ENCODE measurements at regions not wholly inside any gene's neighbourhood (a gene's known extent, or its start where the extent isn't known, plus 50 kb on each side); places are given as distances from the start of the nearest gene placed in this dataset.

DNA sequence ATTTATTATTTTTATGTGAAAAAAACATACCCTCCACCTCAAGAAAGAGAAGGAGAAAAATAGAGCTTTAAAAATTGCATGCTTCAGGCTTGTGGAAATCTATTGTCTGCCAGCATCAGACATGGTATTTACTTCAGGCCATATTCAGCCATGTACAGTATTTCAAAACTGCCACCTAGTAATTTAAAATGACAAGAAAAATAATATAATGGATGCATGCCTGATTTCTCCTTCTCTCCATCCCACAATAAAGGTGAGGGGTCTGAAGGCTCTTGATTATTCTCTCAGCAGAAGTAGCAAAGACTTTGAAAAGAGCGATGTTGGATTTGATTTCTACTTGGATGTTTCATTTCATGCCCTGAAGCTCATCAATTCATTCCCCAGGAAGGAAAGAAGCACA is 250.7 kb downstream of the TBC1D4 start:
- no peak for FAIRE-seq

DNA sequence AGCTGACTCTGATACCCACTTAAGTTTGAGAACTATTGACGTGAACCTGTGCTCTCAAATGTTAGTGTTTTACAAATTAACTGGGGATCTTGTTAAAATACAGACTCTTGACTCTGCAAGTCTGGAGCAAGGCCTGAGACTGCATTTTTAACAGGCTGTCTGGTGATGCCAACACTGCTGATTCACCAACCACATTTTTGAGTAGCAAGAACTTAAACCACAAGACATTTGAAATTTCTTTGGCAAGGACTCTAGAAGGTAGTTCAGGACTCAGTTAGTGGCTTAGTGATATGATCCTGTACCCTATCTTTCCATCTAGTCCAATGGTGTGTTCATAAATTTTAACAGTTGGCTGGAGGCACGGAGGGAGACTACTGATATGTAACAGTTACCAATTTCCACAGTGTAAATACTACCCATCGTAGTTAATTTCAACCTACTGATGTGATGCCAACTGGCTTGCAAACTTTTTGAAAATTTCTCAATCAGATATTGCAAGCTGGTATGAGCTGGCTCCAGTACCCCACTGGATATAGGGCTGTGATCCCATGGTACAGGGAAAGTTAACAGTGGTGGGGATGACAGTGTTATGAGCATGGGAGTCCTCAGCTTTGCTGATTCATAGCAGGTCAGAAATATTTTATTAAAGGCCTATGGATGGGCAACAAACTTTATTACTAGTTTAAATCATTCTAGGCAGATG is 255.1 kb downstream of the TBC1D4 start:
- no peak for FAIRE-seq

DNA sequence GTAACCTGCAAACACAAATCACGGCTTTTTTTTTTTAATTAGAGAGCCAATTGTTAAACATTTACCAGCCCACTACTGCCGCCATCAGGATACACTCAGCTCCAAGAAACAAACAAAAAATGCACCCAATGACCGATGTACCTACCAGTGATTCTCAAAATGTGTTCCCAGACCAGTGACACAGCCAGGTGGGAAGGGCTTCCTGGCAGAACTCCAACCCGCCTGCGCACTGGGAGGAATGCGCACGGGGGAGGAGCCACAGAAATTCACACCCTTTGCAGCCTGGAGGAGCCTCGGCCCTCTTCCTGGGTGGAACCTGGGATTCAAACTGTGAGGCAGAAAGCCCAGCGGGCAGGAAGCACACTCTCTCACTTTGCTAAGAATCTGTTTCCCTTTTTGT is 255.9 kb downstream of the TBC1D4 start:
- FAIRE-seq = no peak

DNA sequence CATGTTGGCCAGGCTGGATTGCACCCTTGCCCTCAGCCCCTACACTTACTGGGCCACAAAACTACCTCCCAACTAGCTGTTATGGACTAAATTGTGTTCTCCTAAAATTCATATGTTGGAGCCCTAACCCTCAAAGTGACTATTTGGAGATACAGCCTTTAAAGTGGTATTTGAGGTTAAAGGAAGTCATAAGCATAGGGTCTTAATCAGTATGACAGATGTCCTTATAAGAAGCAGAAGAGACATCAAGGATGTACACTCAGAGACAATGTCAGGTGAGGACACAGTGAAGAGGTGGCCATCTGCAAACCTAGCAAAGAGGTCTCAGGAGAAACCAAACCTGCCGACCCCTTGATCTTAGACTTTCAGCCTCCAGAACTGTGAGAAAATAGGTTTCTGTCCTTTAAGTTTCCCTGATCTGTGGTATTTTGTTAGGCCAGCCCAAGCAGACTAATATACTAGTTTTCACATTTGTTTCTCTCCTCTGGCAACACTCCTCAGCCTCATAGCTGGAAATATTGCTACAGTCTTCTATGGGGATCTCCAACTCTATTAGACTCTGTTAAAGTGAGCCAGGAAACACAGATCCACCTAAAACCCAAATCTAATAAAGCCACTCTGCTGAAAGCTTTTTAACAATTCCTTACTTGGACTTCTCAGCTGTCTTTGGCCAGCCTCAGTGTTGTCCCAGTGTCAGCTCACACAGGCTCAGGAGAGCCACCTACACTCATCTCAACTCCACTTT is 256.5 kb downstream of the TBC1D4 start:
- FAIRE-seq = no peak

DNA sequence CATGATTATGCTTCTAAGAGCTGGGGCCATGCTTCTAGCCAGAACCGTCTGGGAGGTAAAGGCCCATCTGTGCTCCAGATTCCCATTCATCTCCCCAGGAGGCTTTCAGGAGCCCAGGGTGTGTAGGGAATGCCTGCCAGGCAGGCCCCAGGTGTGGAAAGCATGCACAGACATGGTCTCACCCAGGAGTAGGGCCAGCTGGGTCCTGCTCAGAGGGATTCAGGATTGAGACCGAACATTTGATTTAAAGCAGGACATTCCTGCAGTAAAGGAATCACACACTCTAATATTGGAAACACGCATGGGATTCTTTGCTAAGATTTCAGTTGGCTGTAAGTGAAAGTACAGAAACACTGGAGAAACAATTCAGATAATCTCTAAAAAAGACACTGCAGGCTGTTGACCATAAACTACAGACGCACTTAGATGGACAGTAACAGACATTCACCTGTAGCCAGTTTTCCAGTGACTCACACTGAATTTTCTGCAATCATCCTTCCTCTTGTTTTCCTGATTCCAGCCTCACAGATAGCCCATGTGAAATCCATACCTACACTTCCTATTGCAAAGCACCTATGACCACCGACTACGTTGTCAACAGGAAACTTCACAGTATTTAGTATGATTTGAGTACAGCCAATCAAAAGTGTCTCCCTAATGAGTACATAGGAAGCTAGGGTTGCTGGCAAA is 257.8 kb downstream of the TBC1D4 start:
- FAIRE-seq = no peak

DNA sequence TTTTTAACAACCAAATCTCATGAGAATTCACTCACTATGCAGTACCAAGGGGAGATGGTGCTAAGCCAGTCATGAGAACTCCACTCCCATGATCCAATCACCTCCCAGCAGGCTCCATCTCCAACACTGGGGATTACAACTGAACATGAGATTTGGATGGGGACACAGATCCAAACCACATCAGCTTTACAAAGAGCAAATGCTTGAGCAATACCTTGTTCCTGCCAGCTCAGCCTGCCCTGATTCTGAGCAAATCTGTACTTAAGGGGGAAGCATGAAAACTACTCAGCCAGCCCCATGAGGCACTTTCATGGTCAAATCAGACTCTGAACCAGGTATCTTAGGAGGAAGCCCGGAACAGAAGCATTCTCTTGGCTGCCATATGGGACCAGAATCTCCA is 259.9 kb downstream of the TBC1D4 start:
- FAIRE-seq = no peak

DNA sequence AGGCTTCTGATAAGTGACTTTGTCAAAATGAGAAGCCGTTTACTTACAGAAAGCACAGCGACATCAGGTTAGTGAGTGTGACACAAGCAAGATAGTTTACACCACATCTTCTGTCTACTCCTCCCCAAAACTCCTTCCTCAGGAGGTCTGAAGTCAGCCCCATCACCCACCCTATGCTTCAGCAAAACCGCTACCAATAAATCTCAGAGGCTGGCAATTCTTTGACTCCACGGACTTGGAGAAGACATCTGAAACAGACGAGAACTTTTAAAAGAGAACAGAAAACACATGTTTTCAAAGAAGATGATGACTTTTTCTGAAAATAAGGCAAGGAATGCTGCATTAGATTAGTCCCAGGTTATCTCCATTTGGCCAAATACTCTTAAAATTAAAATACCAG is 261.1 kb downstream of the TBC1D4 start:
- FAIRE-seq = no peak

DNA sequence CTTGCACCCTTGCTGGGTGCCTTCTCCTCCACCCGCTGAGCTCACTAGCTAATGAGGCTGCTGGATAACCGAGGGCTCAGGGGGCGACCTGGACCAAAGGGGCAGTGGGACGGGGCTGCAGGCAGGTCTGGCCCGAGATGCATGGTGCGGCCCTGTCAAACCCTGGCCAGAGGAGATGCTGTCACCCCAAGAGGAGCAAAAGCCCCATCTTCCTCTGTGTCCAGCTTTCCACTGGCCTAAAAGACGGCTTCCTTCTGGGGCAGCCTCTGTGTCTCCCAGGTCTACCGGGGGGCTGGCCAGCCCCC is 261.8 kb downstream of the TBC1D4 start:
- FAIRE-seq = no peak

DNA sequence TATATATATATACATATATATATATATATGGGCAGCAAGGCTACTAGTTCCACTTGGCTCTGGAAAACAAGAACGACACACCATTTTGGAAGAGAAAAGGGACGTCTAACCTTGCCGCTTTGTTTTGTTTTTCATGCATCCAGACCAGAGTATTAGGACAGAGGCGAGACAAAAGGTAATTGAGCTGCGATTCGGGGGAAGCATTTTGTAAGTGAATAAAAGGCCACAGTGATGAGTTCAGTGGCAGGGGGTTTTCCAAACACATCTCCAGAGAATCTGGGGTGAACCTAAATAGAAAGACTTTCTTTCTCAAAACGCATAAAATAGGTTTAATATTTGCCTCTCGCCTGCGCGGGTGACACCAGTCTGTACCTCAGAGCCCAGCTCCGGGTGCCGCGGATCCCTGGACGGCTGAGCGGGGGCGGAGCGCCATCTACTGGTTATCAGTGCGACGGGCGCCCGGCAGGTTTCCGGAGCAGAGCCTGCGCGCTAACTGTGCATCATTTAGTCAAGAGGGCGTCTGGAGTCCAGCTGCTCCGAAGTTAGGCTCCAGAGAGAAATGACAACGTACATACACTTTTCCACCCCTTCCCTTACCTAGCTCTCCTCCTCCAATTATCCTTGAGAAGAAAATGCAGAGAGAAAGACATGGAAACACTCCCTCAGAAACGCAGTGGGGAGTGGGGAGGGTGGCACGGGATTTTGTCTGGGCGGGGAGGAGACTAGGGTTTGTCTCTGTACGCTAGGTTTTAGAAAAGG is 262.3 kb downstream of the TBC1D4 start:
- no peak for FAIRE-seq

DNA sequence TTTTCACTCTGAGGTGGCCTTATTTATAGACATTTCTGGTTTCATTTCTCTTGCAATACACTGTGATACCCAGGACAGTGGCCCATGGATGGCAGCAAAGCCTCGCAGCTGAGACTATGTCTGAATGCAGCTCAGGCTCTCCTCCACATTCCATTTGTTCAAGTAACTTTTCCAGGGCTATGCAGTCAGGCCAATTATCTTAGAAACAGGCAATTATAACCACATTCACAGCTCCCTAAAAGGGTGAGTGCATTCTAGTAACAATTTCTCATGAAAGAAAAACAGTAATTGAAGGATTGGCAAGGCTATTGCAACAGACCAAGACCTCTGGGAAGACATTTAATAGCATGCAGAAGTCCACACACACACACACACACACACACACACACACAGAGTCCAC is 264.0 kb downstream of the TBC1D4 start:
- no peak for FAIRE-seq

DNA sequence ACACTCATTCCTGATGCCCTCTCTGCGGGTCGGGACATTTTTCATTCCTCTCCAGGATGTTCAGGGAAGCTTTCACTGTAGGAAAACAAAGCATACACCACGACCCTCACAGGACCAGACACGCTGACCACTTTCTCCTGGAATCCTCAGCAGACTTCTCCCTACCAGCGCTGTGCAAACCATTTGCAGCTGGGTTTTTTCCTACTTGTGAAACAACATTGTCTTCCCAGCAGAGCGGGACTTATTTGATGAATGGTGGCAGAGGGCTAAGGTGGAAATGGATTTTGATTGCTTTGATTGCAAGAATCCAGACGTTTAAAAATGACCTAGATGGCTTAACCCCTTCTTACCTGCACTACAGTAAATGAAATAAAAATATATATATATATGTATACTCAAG is 265.9 kb downstream of the TBC1D4 start:
- FAIRE-seq = no peak

DNA sequence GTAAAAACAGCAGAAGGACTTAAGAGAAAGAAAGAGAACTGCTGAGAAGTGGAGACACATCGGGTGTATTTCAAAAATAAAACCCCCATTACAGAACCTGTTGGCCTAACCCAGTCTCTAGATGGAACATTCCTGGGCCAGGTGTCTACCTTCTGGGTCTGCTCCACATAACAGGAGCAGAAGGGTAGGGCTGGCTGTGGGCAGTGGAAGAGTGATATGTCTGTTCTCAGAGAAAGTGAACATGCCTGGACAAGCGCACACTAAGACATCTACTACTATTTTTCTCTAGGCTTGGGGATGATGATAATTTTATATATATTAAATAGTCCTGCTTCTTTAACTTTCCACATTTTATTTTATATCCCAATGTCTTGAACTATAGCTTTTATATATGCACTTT is 267.1 kb downstream of the TBC1D4 start:
- no peak for FAIRE-seq

DNA sequence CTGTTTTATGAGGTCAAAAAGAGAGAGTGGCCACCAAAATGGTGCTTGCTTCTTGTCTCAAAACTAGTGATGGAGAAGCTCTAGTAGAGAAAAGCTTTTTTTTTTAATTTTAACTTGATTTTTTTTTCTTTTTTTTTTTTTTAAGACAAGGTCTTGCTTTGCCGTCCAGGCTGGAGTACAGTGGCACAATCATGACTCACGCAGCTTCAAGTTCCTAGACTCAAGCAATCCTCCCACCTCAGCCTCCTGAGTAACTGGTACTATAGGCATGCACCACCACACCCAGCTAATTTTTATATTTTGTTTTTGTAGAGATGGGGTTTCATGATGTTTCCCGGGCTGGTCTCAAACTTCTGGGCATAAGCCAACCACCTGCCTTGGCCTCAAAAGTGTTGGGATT is 279.0 kb downstream of the TBC1D4 start:
- no peak for FAIRE-seq

DNA sequence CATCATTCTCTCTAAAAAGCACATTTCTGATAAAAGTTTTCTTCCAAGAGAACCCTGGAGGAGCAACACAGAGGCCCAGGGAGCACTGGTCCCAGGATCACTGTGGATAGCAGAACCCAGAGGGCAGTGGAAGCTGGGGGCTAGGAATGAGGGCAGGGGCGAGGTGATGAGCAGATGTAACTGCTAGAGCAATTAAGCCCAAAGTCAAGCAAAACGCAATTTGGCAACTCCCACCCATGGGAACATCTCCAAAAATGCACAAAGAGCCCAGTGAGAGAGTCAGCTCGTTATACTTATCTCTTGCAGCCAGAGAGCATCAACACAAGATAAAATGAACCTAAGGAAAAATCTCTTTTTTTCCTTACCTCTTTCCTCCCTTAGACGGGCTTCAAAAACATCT is 284.2 kb downstream of the TBC1D4 start:
- no peak for FAIRE-seq

DNA sequence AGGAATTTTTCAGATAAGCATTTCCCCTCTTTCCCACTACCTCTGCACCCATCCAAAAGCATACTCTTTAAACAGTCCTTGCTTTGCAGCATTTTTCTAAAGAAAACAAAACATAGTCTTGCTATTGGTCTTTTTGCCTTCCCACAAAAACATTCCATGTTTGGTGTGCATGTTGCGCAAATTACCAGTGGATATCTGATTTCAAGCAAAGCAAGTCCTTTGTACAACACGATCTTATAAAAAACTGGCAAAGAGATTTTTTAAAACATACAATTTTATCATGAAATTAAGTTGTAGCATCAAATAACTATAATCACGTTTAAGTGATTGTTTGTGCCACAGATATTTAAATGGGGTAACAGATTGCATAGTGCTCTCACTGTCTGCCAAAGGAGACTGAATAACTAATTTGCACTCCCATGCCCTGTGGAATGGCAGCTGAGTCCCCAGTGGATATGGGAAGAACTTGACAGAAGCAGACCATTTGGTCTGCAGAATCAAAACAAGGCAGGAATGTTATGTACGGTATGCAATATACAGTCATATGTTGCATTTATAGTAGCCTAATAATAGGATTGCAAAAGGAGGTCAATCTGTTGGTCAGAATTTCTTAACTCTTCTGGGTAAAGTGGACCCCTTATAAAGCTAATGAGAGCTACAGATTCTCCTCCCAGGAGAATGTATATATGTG is 285.7 kb downstream of the TBC1D4 start:
- FAIRE-seq = no peak

DNA sequence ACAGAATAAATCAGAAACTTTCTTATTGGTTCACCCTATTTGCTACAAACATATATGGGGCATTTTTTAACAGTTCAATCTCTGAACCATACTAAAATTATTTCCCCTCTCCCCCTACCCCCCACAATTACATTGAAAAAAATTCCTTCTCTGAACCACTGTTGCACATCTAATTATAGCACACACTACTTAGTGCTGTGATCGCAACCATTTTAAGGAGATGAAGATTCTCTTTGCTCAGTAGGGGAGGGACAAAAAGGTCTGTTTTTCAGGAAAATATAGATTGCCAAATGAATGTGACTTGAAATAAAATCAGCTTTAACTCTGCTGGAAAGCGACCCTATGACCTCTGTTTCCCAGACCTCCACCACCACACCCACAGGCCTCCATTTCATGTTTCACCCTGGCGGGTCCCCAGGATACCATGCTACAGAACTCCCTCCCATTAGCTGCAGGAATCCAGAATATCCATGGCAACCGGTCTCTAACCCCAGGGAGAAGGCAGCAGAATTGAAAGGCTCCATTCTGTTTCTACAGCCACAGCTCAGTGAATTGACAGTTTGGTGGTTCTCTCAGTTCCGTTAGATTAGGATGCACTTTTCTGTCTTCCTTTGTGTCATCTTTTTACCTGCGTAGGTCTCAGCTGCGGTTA is 286.3 kb downstream of the TBC1D4 start:
- no peak for FAIRE-seq

DNA sequence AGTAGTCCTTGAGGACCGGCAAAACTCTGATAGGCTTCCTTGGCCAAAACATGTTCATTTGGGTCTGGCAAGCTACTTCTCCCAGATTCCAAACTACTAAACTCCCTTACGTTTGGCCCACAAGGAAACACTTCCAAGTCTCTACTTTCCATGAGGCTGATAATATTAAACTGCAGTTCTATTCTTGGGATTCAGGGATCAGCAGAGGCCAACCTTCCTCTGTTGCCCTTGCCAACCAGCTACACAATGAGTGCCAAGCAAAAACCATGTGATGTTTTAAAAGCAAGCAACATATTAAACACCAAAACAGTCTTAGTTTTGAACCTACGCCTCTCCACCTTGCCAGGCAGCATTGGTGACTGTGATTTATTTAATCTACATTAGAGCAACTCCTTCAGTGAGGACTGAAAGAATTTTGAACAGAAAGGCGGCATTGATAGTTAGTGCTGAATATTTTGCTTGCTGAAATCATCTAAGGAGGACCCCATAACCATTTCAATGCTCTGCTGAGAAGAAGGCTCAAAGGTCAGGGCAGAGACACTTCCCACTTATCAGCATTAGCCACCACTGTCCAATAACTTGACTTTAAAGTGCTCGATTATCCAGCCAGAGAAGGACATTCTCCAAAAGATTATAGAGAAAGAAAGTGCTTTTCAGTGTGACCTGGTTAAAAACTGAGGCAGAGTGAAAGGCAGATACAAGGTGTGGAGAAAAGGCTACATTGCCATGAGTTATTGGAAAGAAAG is 287.1 kb downstream of the TBC1D4 start:
- FAIRE-seq = no peak

DNA sequence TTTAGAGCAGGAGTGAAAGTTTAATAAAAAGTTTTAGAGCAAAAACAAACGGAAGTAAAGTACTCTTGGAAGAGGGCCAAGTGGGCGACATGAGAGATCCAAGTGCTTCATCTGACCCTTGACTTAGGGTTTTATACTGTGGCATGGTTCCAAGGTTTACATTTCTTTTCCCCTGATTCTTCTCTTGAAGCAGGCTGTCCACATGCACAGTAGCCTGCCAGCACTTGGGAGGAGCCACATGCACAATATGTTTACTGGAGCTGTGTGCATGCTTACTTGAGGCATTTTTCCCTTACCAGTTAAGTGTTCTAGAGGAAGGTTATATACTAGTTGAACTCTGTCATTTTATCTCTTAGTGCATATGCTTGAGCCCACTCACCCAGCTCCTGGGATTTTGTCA is 295.6 kb downstream of the TBC1D4 start:
- FAIRE-seq = no peak

DNA sequence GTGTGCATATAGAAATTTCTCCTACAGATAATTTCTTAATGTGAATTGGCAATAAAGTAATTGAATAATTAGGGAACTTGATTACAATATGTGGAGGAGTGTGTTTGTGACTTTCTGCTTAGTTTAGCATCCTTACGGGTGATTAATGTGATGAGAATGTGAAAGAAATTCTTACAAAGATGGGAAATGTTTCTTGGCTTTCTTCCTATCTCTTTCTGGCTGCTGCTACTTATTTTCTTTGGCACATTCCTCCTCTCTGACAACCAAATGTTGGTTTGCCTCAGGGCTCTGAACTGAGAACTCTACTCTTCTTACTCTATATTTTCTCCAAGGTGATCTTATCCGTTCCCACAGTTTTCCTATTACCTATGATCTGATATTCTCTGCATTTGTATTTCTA is 300.1 kb downstream of the TBC1D4 start:
- no peak for FAIRE-seq

DNA sequence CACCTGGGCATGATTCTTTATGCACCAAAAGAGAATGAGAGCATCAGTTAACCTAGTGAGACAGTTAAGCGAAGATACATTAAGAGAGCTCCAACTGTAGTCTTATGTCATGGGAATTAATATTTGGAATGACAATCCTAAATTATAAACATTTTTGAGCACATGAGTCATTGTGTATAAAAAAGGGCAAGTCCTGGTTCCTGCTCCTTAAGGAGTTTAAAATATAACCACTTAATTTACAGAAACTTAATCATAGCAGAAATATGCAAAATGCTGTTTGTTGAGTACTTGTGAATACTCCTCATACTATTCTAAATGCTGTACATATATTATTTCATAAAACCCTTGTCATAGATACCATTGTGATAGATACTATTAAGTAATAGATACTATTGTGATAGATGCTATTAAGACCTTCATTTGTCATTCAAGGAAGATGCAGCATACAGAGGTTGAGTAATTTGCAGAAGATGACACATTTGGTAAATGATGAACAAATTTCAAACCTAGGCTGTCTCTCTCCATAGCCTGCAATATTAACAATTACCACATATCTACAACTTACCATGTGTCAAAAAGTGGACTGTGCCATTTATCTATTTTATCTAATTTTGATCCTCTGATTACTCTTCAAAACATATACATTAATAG is 301.0 kb downstream of the TBC1D4 start:
- FAIRE-seq = no peak

DNA sequence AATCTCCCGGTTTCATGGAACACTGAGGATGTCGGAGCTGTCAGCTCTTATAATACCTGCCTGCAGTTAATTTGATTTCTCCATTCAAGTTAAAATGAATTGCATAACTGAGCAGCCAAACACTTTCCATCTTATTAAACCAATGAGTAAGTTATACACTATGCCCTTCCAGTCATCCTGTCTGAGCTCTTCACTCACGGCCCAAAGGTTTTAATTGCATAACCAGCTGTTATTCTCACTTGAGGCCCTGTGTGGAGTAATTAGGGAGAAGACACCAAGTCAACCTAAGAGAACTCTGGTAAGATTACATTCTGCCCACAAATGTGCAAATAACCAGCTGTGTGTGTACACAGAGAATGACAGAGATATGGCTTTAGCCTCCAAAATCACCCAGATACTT is 303.5 kb downstream of the TBC1D4 start:
- no peak for FAIRE-seq

Data from colon (tissue), 2 donors.